DMS114 treated with DMSO at 0.1 percent for 48 hours (cell line): ENCODE measurements at regions not wholly inside any gene's neighbourhood (a gene's known extent, or its start where the extent isn't known, plus 50 kb on each side); places are given as distances from the start of the nearest gene placed in this dataset.

Experiments used
- DNase-seq: peaks from one replicate; lab custom pipeline; 2025; ENCODE audit not compliant: unreplicated experiment; lab: John Stamatoyannopoulos, UW

DNA sequence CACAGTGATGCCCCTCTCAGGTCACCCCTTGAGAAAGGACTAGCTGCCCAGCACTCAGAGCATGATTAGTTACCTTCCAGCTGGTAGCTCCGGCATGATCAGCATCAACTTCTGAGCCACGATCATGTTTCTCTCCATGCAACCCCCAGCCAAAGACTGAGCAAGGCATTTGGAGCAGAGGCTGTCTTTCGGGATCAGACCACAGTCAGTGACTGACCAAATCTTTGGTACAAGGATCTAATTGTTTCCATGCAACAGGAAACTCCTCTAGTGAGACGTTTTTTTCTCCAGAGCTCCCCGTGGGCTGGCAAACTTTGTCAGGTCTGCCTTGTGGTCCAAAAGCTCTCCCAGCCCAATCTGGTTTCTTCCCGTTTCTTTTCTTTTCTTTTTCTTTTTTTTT, 244.3 kb downstream of the METTL4 start:
- no peak for DNase-seq

DNA sequence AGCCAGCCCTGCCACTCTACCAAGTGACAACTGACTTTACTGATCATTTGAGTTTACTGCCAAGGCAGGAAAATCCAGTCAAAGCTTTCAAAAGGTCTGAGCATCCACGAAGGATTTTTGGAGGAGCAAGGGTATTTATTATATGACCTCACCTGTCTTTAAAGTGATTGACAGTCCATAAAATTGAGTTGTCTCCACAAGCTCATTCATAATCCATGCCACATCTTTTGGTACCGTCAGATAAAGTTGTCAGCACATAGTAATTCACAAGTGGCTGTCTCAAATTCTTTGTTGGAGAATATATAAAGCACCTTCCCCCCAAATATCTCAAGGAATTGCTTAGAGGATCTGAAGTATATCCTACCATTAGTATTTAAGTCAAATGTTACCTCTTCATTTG, 240.5 kb downstream of the METTL4 start:
- no peak for DNase-seq

DNA sequence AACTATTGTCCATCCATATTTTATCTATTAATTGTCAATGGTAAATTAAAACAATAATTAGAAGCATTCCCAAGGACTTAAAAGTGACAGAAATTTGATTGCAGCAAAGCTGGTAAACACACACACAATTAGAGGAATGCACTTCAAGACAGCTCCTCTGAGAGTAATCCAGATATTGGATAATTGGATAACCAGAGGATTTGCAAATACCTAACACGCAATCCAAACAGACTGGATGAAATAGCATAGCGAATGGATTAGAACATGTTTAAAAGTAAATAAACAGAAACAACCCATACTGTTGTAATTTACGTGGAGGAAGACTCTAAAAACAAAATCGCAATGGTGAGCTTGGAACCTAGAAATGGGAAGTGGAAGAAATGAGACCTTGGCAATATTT, 239.8 kb downstream of the METTL4 start:
- no peak for DNase-seq

DNA sequence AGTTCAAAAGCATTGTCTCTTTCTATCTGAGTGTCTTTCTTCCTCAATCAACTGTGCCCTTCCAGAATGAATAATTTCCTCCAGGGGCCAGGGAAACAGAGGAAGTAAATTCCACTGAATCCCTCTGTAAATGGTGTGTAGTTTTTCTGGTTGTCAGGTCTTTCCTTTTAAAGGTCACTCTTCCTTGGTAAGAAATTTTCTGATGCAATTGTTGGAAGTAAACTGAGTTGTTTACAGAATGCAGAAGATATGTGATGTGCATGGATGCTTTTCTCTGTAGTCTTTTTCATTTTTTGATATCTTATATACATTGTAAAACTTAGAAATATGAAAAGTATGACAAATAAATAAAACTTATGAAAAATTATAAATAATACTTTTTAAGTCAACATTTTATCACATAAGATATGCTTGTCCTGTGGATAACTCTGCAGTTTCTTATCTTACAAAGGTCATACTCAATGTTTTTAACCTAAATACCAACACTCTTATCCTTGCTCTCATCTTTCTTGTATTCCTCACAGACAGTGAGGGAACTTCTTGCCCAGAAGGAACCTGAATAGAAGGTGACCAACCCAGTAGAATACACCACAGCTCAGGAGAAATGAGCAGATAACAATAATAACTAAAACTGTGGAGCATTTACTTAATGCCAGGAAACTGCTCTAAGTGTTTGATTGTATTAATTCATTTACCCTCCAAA, 234.5 kb downstream of the METTL4 start:
- DNase-seq = no peak

DNA sequence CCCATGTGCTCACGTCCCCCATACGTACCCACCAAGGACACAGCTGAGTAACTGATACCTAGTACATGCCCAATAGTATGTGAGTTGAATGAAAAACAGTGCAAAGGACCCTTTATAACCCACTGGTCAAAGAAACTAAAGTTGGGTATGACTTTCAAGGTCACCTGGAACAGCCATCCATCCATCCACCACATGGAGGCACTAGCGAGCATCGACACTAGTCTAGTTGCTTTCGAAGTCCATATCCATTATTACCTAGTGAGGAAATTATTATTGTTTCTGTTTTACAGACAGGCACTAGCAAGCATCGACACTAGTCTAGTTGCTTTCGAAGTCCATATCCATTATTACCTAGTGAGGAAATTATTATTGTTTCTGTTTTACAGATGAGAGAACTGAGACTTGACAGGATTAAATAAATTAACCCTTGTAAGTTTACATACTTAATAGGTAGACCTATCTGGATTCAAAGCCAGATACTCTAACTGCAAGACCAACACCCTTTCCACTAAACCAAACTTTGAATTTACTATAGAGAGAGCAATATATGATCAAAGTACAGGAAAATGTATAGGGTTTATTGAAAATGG, 233.7 kb downstream of the METTL4 start:
- no peak for DNase-seq

DNA sequence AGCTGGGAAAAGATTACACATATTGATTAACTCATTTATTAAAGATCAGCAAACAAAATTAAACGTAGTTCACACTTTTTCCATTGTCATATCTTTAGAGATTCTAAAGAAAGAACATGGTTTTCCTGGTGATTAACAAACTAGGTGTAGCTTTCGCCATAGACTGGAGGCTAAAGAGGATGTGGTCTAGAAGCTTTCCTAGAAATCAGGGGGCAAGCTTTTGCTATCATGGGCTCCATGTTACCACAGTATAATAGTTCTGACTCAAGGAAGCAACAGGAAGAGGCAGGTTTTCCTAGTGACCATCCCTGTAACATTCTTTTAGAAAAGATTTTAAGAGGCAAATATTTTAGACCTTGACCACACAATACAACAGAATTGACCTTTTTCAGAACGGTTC, 232.7 kb downstream of the METTL4 start:
- DNase-seq = no peak

DNA sequence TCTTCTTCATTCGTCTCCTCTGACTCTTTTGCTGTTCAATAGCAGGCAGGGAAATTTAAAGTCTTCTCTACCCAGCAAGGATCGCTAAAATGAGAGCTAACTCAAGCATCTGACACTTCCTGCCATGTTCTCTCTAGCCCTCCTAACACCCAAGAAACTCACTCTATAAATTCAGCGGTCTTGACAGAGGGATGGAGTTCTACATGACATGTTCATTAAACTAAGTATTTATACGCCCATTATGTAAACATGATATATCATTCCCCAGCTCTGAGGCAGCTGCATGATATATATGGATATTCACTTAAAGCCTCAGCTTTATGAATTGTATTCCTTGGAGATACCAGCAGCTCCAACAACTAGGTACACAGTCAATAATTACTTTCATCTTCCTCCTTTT, 231.0 kb downstream of the METTL4 start:
- no peak for DNase-seq

DNA sequence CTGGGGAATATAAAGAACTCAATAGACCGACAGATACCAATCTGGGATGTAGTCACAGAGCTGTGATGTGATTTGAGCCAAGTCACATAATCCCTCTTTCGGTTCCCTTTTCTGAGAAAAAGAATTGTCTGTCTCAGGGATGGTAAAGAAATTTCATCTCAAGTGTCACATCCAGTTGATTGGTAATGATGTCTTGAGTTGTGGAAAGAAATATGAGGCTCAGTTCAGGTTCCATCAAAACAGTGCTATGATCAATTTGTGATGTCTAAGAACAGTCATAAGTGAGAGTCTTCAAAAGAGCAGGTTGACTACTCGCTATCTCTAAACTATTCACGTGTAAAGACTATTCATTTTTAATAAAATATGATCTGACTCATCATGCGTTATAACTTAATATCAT, 223.3 kb downstream of the METTL4 start:
- no peak for DNase-seq

DNA sequence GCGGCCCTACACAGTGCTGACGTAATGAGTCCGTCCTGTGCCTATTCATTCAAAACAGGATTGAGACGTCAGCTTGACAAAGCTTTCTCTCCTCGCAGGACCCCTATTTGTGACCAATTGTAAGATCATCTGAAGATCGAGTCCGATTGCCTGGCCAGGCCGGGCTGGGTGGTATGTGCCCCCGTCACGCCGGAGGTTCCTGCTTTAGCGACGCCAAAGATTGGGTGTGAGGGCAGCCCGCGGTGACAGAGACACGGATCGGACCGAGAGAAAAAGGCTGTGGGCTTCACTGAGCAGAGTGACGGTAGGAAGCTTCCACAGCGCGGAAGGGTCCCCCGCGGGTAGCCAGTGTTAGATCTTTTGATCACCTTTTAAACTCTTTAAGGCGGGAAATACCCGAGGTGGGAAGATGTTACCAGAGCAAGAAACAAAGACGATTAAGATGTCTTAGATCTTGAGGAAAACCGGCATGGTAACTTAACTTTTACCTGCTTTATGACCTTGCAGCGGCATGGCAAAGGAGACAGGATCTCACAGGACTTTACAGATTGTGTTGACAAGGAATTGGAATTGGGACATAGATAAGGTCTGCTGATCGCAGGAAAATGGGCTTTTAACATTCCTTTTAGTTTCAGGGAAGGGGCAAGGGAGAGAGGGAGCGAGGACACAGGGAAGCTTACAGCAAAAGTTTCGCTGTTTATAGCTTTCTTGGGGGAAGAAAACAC, 220.0 kb downstream of the METTL4 start:
- no peak for DNase-seq

DNA sequence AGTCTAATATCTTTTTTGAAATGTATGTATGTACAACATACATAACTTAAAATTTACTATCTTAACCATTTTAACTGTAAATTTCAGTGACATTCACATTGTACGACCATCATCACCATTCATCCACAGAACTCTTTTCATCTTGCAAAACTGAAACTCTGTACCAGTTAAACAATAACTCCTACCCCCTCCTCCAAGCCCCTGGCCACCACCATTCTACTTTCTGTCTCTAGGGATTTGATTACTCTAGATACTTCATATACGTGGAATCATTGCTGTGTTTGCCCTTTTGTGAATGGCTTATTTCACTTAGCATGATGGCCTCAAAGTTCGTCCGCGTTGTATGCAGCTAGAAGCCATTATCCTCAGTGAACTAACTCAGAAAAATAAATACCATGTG, 217.0 kb downstream of the METTL4 start:
- DNase-seq = no peak

DNA sequence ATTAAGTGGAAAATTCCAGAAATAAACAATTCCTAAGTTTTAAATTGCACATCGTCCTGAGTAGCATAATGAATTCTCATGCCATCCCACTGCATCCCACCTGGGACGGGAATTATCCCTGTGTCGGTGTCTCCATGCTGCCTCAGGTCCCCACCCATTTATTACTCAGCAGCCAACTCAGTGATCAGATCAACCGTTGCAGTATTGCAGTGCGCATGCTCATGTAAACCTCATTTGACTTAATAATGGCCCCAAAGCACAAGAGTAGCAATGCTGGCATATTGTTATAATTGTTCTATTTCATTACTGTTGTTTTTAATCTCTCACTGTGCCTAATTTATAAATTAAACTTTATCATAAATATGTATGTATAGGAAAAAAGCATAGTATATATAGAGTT, 214.4 kb downstream of the METTL4 start:
- DNase-seq = no peak

DNA sequence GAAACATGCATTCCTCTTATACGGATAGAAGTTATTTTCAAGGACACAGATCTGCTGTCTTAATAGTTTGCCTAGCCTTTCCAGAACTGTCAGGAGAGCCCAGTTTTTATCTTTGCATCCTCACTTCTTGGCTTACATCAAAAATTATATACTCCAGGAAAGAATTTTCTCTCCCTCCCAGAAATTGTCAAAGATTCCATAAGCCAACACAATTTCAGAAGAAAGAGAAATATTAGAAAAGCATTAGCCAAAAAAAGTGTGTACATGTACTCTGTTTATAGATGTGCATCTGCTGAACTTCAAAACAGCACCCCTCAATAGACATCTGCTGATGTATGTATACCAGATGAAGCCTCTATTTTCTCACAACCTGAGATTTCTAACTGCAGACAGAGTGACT, 210.4 kb downstream of the METTL4 start:
- no peak for DNase-seq

DNA sequence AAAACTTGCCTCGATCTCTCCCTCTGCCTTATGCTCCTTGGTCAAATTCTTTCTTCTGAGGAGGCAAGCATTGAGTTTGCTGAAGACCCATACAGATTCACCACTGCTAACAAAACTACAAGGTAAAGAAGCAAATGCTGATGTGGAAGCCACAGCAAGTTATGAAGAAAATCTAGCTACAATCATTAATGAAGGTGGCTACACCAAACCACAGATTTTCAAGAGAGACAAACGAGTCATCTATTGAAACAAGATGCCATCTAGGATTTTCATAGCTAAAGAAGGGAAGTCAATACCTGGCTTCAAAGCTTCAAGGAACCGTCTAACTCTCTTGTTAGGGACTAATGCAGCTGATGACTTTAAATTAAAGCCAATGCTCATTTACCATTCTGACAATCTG, 203.2 kb downstream of the METTL4 start:
- DNase-seq = no peak

DNA sequence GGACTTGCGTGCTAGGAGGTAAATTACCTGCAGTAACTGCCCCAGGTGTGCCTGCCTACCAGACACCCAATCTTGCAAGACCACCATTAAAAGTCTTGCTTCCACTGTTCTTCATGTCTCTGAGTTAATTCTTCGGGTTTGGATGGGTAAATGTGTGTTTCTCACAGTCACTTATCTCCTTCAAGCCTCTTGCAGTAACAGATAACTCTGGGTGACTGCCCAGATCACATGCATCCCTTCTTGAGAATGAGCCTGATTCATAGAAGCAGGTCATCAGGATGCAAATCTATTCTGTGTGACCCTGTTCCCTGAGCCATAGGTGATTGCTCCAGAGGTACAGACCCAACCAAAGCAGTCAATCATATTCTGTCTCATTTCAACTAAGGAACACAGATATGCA, 194.6 kb downstream of the METTL4 start:
- DNase-seq = no peak

DNA sequence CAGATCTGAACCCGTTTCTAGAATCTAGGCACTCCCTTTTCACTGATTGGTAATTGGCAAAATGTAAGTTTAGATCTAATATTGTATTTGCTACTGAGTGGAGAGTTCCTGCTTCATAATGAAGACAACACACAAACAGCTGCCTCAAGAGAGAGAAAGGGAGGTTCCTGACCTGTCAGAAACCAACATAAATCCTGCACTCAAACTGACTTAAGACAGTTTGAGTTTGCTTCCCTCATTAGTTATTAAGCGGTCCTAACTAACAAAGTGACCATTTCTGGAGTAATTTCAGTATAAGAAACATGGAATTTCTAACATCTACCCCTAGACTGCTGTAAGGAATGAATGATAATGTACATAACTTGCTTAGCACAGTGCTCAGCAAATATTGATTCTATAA, 191.2 kb downstream of the METTL4 start:
- DNase-seq = no peak

DNA sequence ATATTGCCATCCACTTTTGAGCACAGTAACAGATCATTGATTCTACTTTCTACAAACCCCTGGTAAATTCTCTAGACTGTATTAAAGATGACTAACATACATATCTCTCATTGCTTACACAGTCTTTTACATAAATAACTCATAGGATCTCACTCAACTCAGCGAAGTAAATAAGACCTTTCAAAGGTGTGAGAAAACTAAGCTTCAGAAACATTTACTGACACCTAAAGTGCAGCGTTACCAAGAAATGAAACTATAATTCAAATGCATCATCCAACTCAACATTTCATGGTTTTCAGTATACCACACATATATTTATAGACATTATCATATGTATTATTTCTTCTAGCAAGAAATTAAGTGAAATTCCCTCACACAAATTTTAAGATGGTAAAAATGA, 189.8 kb downstream of the METTL4 start:
- DNase-seq = no peak

DNA sequence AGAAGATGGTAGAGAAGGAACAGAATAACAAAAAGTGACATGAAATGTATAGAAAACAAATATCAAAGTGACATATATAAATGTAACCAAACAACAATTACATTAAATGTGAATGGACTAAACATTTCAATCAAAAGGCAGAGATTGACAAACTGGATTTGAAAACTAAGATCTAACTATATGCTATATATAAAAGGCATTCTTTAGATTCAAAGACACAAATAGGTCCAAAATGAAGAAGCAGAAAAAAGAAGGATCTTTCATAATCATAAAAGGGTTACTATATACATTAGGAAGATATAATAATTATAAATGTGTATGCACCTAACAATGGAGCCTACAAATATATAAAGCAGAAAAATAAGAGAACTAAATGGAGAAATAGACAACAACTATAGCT, 183.7 kb downstream of the METTL4 start:
- no peak for DNase-seq

DNA sequence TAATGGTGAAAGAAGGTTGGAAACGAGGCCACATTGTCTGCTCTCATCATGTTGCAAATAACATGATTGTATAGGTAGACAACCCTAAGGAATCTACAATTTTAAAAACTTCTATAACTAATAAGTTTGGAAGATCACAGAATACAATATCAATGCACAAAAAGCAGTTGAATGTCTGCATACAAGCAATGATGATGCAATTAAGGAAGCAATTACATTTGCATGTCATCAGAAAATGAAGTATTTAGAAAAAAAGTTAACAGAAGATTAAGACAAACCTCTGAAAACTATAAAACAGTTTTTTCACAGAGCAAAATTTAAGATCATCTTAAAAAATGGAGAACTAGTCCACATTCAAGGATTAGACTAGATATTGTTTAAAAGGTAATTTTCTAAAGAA, 181.1 kb downstream of the METTL4 start:
- no peak for DNase-seq

DNA sequence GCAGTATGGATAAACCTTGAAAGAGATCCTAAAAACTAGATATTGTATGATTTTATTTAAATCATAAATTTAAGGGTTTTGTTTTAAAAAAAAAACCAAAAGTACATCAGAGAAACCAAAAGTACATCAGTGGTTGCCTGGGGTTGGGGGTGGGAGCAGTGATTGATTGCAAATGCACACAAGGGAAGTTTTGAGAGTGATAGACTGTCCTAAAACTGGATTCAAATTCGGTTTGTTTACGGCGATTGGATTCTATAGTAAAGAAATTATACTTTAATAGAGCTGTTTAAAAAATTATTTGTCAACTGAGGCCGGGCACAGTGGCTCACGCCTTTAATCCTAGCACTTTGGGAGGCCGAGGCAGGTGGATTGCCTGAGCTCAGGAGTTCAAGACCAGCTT, 179.8 kb downstream of the METTL4 start:
- DNase-seq = no peak

DNA sequence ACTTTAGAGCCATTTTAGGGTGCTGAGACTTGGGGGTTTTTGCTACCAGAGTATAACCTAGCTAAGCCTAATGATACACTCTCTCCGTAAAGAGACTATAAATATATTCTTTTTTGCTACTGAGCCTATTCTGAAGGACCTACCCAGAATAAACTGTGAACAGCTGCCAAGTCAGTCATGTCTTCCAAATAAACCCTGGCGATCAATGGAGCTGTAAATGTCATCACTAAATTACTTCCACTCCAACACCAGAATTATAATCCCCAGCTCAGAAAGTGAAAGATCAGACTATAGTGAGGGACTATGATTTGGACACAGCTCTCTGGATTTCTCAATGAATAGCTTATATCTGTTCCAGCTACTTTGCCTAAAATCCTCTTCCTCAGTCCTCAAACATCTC, 178.9 kb downstream of the METTL4 start:
- DNase-seq = no peak

DNA sequence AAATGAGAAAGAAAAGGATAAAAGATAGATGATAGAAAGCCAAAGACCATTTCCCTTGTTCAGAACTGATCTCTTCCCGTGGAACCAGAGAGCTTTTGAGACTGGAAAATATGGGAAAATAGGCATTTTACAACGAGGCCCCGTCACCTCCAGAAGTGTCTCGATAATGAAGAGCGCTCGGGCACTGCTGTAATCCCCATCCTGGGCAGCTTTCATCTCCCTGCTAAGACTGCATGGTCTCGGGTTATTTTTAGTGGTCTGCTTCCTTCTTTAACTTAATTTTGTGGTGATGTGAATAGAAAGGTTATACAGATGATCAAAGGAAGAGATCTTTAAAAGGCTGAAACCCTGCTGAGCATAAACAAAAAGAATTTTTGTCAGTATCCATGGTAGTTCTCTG, 176.6 kb downstream of the METTL4 start:
- no peak for DNase-seq

DNA sequence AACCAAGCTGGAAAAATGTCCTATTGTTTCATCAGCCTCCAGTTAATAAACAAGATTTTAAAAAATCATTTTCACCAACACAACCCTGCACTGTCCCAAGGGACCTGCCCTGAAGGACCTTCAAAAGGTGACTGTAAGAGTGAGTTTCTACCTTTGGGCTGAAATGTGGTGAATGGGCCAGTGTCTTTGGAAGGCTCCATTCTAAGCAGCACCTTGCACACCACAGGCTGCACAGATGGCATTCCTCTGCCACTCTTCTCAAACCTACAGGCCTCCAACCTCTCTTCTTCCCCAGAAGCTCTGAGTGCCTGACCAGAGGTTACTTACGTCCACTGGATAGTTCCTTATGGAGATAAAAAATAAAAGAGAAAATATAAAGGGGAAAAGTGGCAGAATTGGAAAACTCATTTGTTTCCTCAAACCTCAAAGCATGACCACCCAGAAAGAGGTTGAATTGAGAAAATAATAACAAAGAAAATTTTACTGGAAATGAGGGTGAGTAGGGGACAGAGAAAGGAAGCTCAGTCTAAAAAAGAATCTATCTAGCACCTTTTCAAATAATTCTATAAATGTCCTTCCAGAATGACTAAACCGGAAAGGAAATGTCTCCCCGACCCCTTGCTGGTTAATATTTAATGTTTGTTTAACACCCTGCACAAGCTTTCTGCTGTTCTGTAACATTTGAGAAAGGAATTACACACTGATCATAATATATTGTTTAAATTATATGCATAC, 175.7 kb downstream of the METTL4 start:
- no peak for DNase-seq
